ENCODE measurements at regions not wholly inside any gene's neighbourhood (a gene's known extent, or its start where the extent isn't known, plus 50 kb on each side); places are given as distances from the start of the nearest gene placed in this dataset.

GRCh38 chr16:85479972-85480726 lies 133.0 kb upstream of the GSE1 start:
- DNase-seq = no peak

DNA sequence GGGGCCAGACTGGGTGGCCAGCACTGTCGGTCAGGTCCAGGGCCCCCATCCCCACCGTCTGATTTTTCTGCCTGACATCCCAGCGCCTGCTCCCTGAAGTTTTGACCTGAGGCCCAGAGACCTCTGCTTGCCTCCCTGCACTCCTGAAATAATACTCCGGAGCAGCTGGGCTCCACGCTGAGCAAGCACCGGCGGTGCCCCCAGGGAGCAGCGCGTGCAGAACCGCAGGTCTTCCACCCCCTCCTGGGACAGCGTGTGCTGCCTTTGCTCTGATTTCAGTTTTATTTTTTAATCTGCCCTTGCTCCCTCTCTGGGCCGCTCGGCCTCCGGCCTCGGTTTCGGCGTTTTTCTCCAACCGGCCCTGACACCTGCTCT lies 132.4 kb upstream of the GSE1 start:
- no peak for DNase-seq

DNA sequence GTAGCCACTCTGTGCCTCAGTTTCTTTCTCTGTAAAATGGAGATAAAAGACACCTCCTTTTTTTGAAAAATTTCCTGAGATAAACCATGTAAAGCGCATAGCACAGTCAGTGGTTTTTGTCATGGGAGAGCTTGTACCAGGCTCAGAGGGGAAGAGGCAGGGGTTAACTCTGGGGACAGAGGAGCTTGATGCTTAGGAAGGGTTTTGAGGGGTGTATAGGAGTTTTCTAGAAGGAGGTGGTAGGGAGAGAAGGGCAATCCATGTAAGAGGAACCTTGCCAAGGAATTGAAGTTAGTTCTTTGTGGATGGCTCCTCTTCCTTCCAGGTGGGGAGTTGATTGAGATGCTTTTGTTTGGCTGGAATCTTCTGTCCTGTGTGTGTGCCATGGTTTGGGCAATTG lies 131.9 kb upstream of the GSE1 start:
- DNase-seq = no peak

DNA sequence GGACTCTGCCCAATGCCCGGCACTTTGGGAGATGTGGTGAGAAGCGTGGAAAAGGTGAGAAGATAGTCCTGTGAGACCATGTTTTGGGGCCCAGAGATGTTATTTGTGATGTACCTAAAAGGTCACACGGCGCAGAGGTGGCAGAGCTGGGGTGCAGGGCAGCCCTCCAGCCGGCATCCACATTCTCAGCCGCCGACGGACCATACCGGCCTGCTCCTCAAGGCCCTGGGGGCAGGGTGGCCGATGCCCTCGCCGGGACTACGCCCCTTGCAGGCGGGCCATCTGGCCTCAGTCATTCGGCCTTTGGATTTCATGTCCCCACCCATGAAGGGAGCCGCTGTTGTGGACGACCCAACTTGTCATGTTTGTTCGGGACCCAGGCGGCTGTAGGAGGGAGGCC lies 131.4 kb upstream of the GSE1 start:
- DNase-seq = no peak

- DNase-seq = no peak
Observed at GRCh38 chr16:85483424-85483823, 129.7 kb upstream of the GSE1 start.

DNA sequence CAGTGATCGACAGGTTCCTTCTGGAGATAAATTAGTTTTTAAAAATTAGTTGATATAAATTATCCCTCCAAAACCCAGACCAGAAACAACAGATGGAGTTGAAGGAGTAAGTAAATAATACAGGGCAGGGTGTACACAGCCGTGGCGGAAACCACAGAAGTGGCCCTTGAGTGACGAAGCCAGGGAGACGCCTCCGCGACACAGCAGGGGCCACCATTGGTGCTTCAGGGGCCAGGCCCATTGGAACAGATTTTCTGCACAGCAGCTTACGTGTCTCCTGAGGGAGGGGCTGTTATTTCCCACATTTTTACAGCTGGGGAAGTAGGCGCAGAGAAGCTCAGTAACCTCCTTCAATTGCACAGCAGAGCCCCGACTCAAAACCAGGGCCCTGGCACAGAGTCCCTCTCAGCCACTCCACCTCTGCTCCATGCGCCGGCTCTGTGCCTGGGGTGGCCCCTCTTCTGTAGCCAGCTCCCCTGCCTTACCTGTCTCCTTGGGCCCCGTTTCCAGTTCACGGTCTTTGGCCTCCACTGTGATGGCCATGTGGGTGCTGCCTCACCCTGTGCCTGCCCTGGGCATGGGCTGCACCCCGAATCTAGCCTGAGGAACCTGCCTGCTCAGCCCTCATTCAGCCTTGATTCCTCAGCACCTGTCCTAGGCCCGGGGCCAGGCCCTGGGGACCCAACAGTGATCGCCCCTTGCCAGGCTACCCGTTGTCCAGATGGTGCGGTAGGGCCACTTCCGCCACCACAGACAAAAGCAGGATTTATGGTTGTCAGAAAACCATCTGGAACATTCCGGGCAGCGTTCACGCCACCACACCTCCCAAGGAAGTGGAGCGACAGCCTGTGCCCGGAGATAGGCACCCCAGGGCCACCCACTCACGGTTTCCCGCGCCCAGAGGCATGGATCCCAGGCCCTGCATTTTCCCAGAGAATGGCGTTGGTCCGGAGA lies 128.5 kb upstream of the GSE1 start:
- no peak for DNase-seq

- no peak for DNase-seq
Observed at GRCh38 chr16:85485379-85485778, 127.7 kb upstream of the GSE1 start.

DNA sequence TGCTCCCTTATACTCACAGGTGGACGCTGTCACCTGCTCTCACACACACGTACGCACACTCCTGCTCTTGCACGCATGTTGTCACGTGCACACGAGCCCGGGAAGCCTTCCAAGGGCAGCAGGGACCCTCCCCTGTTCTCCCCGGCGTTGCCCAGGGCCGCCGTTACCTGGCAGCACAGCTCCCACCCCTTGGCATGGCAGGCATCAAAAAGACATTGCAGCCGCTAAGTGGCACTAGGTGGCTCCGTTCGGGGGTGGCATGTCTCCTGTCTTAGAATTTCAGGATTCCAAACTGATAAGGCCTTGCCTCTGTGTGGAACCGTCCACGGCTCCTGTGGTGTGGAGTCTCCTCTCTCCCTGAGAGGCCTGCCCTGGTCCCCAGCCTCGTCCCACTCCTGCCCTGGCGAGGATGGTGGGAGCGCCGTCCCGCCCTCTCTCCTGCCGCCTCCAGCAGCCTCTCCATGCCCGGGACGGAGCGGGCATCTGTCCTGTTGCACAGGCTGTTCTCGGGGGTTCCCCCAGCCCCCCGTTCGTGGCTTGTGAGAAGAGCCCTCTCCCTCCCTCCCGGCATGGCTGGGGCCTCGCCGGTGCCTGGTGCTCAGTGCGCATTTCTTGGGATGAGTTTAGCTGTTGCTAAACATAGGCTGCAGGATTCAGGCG lies 126.7 kb upstream of the GSE1 start:
- no peak for DNase-seq

DNA sequence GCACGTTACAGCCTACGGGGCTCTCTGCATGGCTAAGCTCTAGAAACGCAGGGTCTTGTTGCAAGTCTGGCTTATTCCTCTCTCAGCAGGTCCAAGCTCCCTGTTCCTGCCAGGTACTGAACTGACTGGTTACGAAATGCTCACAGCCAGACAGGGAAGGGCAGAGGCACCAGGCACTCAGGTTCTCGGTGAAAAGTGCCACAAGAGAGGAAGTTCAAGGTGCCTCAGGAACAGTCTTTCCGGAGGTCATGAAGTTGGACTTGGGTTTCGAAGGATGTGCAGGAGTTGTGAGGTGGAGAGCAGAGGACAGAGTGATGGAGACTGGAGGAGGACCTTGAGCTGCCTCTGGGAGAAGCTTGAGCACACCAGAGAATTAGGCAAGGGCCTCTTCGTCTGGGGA lies 124.7 kb upstream of the GSE1 start:
- DNase-seq = no peak

DNA sequence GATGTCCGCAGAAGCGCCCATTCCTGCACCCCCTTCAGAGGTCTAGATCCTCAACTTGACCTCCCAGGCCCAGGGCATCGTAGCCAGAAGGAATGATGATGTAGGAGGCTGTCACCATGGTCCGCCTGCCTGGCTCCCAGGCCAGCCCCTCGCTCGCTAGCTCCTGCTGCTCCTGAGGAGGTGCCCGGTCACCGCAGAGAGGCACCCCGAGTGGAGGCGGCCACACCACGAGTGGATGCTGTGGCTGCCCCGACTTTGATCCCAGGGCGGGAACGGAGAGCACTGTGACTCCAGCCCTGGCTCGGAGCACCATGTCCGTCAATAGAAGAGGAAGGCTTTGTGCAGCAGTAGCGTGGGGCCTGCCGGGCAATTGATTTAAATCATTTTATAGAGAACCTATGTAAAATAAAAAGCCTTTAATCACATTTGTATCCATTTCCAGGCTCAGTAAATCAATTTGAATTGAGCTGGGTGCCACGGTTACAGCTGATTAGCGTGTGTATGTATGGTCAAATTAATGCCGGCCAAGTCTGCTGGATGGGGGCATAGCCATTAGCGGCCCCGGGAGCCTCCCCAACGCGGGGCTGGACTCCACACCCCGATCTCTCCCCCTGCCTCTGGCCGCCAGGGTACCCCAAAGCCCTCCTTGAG lies 122.6 kb upstream of the GSE1 start:
- DNase-seq = no peak

- no peak for DNase-seq
Observed at GRCh38 chr16:85491058-85491771, 121.9 kb upstream of the GSE1 start.

- DNase-seq = no peak
Observed at GRCh38 chr16:85491798-85492294, 121.3 kb upstream of the GSE1 start.

GRCh38 chr16:85492295-85492864 lies 120.7 kb upstream of the GSE1 start:
- DNase-seq = no peak

GRCh38 chr16:85494315-85494714 lies 118.8 kb upstream of the GSE1 start:
- DNase-seq = no peak

DNA sequence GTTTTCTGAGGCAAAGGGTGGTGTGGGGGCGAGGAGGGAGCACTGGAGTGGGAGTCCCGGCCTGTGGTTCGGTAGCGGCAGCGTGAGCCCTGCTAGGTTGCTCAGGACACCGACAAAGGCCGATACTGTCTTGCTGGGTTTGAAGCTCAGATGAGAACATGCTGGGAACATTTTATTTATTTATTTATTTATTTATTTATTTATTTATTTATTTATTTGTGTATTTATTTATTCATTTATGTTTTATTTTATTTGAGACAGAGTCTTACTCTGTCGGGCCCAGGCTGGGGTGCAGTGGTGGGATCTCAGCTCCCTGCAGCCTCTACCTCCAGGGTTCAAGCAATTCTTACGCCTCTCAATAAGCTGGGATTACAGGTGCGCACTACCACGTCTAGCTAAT lies 117.9 kb upstream of the GSE1 start:
- no peak for DNase-seq

- no peak for DNase-seq
Observed at GRCh38 chr16:85495823-85496538, 117.1 kb upstream of the GSE1 start.

DNA sequence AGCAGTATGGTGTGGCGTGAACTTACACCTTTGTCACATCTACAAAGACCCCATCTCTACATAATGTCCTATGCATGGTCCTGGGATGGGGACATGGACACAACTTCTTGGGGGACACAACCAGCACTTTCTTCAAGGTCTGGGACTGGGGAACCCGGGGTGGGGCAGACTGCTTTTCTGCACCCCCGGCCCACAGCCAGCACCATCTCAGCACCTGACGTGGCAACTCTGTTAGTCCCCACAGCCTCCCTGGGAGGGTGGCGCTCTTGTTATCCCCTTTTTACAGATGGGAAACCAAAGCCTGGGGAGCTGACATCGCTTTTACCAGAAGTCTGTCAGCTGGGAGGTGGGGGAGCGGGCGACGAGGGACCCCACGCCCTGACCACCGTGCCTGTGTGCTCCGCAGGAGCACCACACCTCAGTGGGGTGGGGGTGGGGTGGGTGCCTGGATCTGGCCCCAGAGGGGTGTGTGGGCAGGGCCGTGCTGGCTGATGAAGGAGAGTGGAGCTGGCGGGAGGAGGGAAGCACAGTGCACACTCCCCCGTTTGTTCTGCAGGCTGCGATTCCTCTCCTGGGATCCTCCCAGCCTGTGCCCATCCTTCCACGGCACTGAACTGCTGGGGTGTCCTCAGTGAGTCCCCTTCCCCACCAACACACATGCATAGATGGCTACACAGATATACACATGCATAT lies 115.4 kb upstream of the GSE1 start:
- no peak for DNase-seq

DNA sequence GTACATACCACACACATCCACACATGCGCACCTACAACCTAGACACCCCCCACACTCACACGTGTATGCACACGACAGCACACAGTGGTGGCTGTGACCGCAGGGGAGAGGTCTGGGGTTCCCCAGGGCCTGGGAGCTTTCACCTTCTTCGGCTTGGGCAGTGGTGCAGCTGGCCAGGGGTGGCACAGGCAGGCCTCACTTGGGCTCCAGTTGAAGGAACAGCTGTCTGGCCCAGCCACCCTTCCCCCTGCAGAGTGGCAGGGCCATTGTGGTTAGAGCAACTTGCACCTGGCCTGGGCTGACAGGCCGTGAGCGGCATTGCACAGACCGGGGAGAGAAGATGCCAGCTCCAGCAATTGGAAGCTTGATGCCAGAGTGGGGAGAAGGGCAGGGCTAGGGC lies 114.5 kb upstream of the GSE1 start:
- DNase-seq = no peak

GRCh38 chr16:85500220-85500619 lies 112.9 kb upstream of the GSE1 start:
- DNase-seq = no peak

DNA sequence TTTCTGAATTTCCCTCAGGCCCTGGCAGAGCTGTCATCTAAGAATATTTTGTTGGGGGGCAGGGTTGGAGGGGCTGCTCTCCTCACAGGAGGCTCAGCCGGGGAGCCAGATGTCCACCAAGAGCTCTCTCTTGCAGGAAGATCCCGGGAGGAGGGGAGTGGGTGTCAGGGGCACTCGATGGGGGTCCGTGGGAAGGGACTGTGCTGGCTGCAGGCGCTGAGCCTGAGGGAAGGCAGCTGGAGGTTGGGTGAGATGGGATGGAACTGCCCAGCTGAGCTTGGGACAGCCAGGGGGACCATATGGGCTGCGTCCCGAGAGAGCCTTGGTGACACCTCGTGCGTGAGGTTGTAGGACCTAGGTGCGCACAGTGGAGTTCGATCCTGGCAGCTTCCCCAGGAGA lies 111.2 kb upstream of the GSE1 start:
- DNase-seq = no peak

DNA sequence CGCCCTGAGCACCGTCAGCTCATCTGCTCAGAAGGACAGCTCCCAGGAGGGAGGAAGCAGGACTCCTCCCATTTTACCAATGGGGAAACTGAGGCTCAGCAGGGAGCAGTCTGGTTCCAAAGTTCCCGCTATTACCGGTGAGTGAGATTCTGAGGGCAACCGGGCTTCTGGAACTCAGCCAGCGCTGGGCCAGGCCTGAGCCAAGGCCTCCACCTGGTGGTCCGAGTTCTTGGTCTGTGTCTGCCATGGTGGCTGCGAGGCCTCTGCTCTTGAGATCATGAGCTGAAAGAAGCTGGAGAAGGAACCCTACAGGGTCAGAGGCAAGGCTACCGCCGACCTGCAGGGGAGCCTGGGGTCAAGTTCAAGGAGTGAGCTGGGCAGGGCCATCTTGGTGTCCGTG lies 110.8 kb upstream of the GSE1 start:
- no peak for DNase-seq

All from SW 1271 (cell line).